ENCODE measurements at regions not wholly inside any gene's neighbourhood (a gene's known extent, or its start where the extent isn't known, plus 50 kb on each side); places are given as distances from the start of the nearest gene placed in this dataset.
"Not testable (repeated sequence)": the region's sequence is repeated elsewhere in the genome, so short reads cannot be mapped to it uniquely, and the experiment has no call there.

DNA sequence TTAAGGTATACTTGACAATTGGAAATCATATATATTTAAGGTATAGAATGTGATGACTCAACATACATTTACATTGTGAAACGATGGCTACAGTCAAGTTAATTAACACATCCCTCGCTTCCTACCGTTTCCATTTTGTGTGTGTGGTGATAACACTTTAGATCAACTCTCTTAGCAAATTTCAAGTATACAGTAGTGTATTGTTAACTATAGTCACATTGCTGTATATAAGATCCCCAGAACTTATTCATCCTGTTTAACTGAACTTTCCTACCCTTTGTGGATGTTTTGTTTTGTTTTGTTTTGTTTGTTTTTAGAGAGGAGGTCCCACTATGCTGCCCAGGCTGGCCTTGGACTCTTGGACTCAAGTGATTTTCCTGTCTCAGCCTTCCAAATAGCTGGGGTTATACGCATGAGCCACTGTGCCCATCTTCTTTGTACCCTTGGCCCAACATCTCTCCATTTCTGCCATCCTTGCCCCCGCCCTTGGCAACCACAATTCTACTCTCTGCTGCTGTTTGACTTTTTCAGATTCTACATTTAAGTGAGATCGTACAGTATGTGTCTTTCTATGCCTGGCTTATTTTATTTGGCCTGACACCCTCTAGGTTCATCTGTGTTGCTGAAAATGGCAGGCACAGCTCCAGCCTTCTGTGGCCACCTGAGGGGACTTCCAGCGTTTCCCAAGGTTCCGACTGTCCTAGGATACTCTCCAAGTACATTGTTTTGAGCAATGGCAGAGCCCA lies 90.5 kb upstream of the SNX9 start:
- H4K20me1 ChIP-seq (ENCODE audit: insufficient read depth): no peaks in the 10 kb centered on the region
- no peak overlapping the region for H3K4me2 ChIP-seq
- no peaks in the 10 kb centered on the region for H3K9me3 ChIP-seq
- no peak overlapping the region for H3K4me3 ChIP-seq (ENCODE audit: low read depth in 2 of 2, low read length in 1 of 2)
- no peak overlapping the region for H2AFZ ChIP-seq (ENCODE audit: low read depth)
- DNase-seq: no peak
- H3K36me3 ChIP-seq (replicated peaks in 1 of 2; ENCODE audit: control insufficient read depth in 1 of 2, insufficient read depth in 2 of 2, low read length in 1 of 2): no peaks in the 10 kb centered on the region
- WGBS (ENCODE audit: low lambda C conversion rate): 68% methylated on average over 6 of the region's 8 CpGs
- no peaks in the 10 kb centered on the region for H3K9me2 ChIP-seq
- no peaks in the 10 kb centered on the region for H3K27me3 ChIP-seq (ENCODE audit: insufficient read depth)
- TF ChIP-seq EP300 (IDR thresholded peaks at IDR 0.05; ENCODE audit: borderline replicate concordance in 1 of 2, low read depth in 1 of 2, low read length in 1 of 2) (no peak), ZBTB33 (IDR thresholded peaks at IDR 0.05; ENCODE audit: borderline replicate concordance, low read depth) (no peak), RAD21 (IDR thresholded peaks at IDR 0.05; ENCODE audit: low read length) (no peak), GABPA (IDR thresholded peaks at IDR 0.05; ENCODE audit: low read depth) (no peak), TAF1 (IDR thresholded peaks at IDR 0.05; ENCODE audit: borderline replicate concordance, low read depth, low read length) (no peak), MXI1 (IDR thresholded peaks at IDR 0.05; ENCODE audit: low read depth, low read length) (no peak), POLR2AphosphoS5 (IDR thresholded peaks at IDR 0.05; ENCODE audit: low read depth, low read length) (no peak)
- TF ChIP-seq, protein P1, sequence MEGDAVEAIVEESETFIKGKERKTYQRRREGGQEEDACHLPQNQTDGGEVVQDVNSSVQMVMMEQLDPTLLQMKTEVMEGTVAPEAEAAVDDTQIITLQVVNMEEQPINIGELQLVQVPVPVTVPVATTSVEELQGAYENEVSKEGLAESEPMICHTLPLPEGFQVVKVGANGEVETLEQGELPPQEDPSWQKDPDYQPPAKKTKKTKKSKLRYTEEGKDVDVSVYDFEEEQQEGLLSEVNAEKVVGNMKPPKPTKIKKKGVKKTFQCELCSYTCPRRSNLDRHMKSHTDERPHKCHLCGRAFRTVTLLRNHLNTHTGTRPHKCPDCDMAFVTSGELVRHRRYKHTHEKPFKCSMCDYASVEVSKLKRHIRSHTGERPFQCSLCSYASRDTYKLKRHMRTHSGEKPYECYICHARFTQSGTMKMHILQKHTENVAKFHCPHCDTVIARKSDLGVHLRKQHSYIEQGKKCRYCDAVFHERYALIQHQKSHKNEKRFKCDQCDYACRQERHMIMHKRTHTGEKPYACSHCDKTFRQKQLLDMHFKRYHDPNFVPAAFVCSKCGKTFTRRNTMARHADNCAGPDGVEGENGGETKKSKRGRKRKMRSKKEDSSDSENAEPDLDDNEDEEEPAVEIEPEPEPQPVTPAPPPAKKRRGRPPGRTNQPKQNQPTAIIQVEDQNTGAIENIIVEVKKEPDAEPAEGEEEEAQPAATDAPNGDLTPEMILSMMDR (IDR thresholded peaks at IDR 0.05): no peak
- TF ChIP-seq, protein P2, sequence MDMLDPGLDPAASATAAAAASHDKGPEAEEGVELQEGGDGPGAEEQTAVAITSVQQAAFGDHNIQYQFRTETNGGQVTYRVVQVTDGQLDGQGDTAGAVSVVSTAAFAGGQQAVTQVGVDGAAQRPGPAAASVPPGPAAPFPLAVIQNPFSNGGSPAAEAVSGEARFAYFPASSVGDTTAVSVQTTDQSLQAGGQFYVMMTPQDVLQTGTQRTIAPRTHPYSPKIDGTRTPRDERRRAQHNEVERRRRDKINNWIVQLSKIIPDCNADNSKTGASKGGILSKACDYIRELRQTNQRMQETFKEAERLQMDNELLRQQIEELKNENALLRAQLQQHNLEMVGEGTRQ (IDR thresholded peaks at IDR 0.05; ENCODE audit: borderline replicate concordance, low read depth, low read length): no peak
- TF ChIP-seq, protein P3, sequence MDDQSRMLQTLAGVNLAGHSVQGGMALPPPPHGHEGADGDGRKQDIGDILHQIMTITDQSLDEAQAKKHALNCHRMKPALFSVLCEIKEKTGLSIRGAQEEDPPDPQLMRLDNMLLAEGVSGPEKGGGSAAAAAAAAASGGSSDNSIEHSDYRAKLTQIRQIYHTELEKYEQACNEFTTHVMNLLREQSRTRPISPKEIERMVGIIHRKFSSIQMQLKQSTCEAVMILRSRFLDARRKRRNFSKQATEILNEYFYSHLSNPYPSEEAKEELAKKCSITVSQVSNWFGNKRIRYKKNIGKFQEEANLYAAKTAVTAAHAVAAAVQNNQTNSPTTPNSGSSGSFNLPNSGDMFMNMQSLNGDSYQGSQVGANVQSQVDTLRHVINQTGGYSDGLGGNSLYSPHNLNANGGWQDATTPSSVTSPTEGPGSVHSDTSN (IDR thresholded peaks at IDR 0.05): no peak
- H3K27ac ChIP-seq (ENCODE audit: low read depth in 2 of 2, low read length in 1 of 2): no peak overlapping the region
- H3K9ac ChIP-seq: no peak overlapping the region
- CTCF ChIA-PET: interaction anchor here (0.7 to 2.0 kb wide), 2 partner anchors 14 to 24 kb away, joined by 3 to 5 read pairs; no protein-coding TSS in a partner anchor
- no peaks in the 10 kb centered on the region for H3F3A ChIP-seq (replicated peaks; ENCODE audit: insufficient read depth)
- H3K79me2 ChIP-seq (ENCODE audit: insufficient read depth): no peaks in the 10 kb centered on the region
- peaks cover 0 to 4% of the 10 kb centered on the region in 2 experiments; a peak in 1 of 4 replicates for H3K4me1 ChIP-seq (ENCODE audit: control insufficient read depth in 1 of 2, insufficient read depth in 2 of 2, low read depth in 1 of 2, low read length in 1 of 2)
- POLR2A ChIA-PET: no interaction called here

GRCh38 chr6:157736555-157736954 lies 86.5 kb upstream of the SNX9 start:
- POLR2A ChIA-PET; H3K4me2 ChIP-seq; H3K79me2 ChIP-seq (ENCODE audit: insufficient read depth); H3K9ac ChIP-seq; H3K9me2 ChIP-seq; H3K4me1 ChIP-seq (ENCODE audit: control insufficient read depth in 1 of 2, insufficient read depth in 2 of 2, low read depth in 1 of 2, low read length in 1 of 2); H3F3A ChIP-seq (replicated peaks; ENCODE audit: insufficient read depth); H3K4me3 ChIP-seq (ENCODE audit: low read depth in 2 of 2, low read length in 1 of 2); H3K36me3 ChIP-seq (replicated peaks in 1 of 2; ENCODE audit: control insufficient read depth in 1 of 2, insufficient read depth in 2 of 2, low read length in 1 of 2); H3K27me3 ChIP-seq (ENCODE audit: insufficient read depth); H3K9me3 ChIP-seq; H4K20me1 ChIP-seq (ENCODE audit: insufficient read depth); DNase-seq; H3K27ac ChIP-seq (ENCODE audit: low read depth in 2 of 2, low read length in 1 of 2); H2AFZ ChIP-seq (ENCODE audit: low read depth): not testable (repeated sequence)
- CTCF ChIA-PET: interaction anchor here (0.7 kb wide), 1 partner anchor 20 kb away, joined by 3 read pairs; no protein-coding TSS in a partner anchor
- WGBS (ENCODE audit: low lambda C conversion rate): 64% methylated on average over 4 of the region's 4 CpGs

Data from SK-N-SH (cell line).